Erythroblast (primary cell): ENCODE measurements at regions not wholly inside any gene's neighbourhood (a gene's known extent, or its start where the extent isn't known, plus 50 kb on each side); places are given as distances from the start of the nearest gene placed in this dataset.

Experiments used
- GATA1 ChIP-seq: IDR thresholded peaks from 2 replicates; pipeline ENCODE4 v1.6.1; 2011; ENCODE audit warnings: low read depth, mild to moderate bottlenecking, control low read depth, low read length, moderate library complexity
- POLR2A ChIP-seq: IDR thresholded peaks from 2 replicates; pipeline ENCODE4 v1.6.1; 2011; ENCODE audit warnings: mild to moderate bottlenecking, low read length

DNA sequence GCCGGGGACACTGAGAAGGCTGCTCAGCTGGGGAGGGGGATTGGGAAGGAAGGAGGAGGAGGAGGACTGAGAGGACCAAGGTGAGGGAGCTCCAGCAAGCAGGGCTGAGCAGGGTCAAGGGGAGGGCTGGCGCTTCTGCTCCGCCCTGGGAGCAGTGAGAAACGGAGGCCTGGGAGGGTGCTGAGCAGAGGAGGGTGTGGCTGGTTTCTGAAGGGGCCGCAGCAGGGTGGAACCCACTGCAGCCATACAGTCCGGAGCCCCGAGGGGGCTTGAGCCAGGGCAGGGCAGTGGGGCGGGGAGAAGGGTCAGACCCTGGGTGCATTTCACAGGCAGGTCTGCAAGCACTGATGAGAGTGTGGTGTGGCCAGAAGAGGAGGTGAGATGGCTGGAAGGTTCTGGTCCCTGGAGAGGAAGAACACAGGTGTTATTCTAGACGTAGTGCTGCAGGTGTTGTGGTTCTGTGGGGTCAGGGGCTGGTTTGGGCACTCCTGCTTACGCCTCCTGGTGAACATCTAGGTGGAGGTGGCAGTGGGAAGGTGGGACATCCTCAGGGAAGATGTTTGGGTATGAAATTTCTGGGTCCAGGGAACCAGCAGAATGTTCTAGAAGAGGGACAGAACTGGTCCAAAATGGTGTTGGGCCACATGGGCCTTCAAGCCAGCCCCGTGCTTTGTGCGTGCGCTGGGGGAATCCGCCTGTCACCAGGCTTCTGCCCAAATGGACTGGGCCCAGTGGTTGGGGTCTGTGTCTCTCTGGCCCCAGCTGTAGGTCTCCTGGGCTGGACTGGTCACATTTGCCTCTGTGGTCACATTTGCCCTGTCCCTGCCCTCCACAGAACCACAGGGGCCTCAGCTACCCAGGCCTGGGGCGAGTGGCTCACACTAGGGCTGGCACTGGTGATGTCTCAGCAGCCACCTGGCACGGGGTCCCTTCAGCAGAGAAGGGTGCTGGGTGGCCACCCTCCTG, 714.7 kb downstream of the BRD1 start:
- TF ChIP-seq POLR2A: no peak
- TF ChIP-seq GATA1: no peak
